ENCODE measurements at regions not wholly inside any gene's neighbourhood (a gene's known extent, or its start where the extent isn't known, plus 50 kb on each side); places are given as distances from the start of the nearest gene placed in this dataset.
"Not testable (repeated sequence)": the region's sequence is repeated elsewhere in the genome, so short reads cannot be mapped to it uniquely, and the experiment has no call there.

DNA sequence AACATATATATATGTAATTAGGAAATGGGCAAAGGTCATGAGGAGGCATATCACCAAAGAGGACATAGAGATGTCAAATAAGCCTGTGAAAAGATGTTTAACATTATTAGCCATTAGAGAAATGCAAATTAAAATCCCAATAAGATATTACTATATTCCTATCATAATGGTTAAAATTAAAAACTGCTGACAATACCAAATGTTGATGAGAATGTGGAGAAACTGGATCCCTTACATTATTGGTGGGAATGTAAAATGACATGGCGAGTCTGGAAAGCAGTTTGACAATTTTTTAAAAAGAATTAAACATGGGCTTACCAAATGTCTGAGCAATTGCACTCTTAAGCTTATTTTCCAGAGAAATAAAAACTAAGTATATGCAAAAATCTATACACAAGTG lies 1821.6 kb upstream of the C9orf72 start:
- DNase-seq (ENCODE audit: low spot score): no peak

DNA sequence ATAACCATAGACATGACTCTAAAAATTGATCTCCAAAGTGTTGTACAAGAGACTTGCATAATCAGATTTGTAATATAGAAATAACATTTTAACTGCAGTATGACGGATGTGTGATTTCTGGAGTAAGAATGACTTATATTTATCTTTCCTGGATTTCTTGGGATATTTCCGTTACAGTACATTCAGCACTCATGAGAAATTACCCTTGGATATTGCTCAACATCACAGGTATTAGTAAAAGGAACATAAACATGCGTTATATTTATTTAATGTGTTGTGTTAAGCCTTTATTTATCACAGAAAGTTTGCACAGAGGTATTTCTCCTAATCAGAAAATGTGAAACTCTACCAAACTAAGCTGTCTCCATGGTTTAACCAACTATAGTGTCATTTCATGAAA lies 1823.9 kb upstream of the C9orf72 start:
- DNase-seq (ENCODE audit: low spot score): no peak

DNA sequence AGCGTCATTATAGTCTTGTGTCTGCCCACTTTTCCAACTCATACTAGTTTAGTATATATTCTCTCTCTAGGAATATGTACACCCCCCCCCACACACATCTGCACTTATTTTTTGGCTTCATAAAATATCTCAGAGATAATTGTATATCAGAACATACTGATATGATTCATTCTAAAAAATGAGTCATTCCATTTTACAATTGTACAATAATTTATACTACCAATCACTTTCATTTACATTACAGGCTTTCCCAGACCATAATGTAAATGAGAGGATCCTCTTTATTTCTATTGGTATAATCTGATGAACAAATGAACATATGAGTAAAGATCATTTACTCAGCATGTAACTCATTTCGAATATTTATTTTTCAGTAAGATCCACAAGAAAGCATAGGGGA lies 1842.9 kb upstream of the C9orf72 start:
- DNase-seq (ENCODE audit: low spot score): no peak

DNA sequence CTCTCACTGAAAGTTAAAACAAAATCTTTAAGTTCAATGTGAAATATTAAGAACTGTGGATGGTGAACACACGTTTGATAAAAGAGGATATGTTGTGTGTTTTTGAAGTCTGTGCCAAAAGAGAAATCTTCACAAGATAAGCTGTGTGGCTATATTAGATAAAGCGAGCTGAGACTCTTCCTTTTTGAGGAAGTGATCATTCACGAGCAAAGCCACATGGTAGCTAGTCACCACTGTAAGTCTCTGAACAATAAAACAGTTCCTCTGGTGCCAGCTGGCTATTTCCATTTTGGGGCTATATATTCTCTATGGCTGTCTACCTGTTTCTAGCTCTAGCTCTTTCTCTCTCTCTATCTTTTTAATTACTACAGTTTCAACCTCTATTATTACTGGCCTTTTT lies 1849.2 kb upstream of the C9orf72 start:
- no peak for DNase-seq (ENCODE audit: low spot score)

DNA sequence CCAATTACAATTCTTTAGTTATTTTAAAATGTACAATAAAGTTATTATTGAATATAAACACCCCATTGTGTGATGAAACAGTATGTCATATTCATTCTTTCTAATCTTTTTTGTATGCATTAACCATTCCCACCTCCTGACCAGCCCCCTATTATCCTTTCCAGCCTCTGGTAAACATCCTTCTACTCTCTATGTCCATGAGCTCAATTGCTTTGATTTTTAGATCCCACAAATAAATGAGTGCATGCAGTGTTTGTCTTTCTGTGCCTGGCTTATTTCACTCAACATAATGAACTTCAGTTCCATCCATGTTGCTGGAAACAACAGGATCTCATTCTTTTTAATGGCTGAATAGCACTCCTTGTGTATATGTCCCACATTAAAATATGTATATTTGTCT lies 1858.9 kb upstream of the C9orf72 start:
- DNase-seq (ENCODE audit: low spot score): no peak

DNA sequence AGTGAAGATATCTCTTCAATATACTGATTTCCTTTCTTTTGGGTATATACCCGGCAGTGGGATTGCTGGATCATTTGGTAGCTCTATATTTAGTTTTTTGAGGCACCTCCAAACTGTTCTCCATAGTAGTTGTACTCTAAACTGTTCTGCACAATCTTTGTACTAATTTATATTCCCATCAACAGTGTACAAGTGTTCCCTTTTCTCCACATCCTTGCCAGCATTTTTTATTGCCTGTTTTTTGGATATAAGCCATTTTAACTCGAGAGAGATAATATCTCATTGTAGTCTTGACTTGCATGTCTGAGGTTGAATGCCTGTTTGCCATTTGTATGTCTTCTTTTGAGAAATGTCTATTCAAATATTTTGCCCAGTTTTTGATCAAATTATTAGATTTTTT lies 1859.4 kb upstream of the C9orf72 start:
- DNase-seq (ENCODE audit: low spot score): not testable (repeated sequence)

DNA sequence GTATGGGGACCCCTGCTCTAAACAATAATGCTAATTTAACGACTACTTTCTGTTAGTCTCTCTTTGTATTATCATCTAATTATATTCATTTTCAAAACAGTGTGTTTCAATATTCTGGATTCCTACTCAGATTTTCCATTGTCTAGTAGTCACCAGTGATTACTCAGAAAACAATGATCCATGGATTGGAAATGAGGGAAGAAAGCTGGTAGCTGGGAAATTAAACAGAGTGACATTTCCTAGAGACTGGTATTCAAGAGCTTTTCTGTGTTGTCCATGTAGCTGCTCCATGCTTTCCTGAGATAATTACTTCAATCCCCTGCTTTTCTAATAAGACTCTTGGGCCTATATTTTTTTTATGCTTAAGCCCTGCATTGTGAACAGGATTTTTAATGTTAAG lies 1862.1 kb upstream of the C9orf72 start:
- DNase-seq (ENCODE audit: low spot score): no peak

DNA sequence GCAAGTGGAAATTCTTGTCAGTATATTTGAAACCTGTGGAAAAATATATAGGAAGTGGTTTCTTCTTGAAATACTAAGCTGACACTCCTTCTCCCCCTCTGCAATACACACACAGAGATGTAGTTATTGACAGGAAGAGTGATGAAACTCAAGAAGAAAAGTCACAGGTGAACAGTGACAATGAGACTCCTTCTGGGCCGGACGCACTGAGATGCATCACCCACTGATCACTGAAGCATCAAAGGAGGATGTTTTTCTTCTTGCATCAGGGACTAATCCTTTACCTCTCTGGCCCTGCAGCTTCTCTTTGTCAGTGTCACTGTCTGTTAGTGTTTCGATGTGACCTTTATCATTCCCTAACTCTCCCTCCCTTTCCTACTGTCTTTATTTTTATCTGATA lies 1864.2 kb upstream of the C9orf72 start:
- DNase-seq (ENCODE audit: low spot score): no peak

DNA sequence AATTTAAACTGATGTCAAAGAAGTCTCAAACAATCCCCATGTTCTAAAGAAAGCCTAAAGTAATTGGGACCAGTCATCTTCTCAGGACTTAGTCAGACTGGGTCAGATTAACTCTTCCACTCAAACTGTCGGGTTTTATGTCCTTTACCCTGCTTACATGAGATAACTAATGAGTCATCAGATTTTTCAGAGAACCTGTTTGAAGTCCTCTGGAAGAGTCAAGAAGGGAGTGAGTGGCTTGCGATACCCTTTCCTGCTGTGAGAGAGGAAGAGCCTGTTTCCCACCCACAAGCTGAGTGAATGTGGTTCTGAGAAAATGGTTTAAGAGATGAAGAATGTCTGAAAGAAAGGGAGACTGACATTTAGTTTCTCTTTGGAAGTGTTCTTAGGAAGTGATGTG lies 1866.7 kb upstream of the C9orf72 start:
- no peak for DNase-seq (ENCODE audit: low spot score)

DNA sequence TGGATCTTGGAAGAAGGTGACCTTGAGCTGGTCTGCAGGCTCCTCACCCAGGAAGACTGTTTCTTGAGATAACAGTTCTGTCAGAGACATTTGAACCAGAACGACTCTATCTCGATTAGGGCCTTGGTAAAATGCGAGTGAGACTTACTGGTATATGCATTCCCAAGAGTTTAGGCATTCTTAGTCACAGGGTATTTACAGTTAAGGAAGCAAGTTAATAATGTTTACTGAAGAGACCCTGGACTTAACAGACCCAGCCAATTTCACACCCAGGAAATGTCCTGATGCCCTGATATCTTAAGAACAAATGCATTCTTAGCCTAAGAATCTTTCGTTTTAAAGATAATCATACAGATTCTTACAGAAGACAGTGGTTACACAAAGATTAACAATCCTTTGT lies 1867.2 kb upstream of the C9orf72 start:
- DNase-seq (ENCODE audit: low spot score): no peak

DNA sequence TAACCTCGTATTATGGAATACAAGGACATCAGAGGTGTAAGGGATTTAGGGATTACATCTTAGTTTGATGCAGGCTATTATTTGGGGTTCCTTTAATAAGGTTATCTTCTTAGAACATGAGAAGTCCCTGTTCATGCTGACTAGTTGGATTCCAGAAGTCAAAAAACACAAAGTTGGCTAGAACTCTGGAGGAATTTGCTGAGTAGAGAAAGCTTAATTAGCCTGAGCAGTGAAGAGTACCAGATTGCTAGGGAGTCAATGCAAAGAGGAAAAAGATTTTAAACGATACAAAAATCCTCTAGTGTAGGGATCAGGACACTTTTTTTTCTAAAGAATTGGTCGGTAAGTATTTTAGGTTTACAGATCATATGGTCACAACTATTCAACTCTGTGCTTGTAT lies 1872.5 kb upstream of the C9orf72 start:
- no peak for DNase-seq (ENCODE audit: low spot score)

DNA sequence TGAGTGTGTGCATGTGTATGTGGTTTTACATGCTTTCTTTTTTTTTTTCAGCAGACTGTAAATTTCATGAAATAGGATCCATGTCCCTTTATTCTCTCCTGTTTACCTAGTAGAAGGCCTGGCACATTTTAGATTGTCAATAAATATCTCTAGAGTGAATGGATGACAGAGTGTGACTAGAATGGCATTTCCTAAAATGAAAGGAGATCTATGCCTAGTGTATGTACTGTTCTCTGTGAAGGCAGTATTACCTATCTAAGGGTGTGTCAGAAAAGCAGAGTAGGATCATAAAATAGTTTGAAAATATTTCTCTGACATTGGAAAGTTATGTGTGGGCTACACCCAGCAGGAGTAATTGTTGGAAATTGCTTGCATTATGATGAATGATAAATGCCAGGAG lies 1876.0 kb upstream of the C9orf72 start:
- no peak for DNase-seq (ENCODE audit: low spot score)

DNA sequence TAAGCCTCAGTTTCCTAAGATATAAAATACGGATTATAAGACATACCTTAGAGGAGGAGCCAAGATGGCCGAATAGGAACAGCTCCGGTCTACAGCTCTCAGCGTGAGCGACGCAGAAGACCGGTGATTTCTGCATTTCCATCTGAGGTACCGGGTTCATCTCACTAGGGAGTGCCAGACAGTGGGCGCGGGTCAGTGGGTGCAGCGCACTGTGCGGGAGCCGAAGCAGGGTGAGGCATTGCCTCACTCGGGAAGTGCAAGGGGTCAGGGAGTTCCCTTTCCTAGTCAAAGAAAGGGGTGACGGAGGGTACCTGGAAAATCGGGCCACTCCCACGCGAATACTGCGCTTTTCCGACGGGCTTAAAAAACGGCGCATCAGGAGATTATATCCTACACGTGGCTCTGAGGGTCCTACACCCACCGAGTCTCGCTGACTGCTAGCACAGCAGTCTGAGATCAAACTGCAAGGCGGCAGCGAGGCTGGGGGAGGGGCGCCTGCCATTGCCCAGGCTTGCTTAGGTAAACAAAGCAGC lies 1877.1 kb upstream of the C9orf72 start:
- not testable (repeated sequence) for DNase-seq (ENCODE audit: low spot score)

DNA sequence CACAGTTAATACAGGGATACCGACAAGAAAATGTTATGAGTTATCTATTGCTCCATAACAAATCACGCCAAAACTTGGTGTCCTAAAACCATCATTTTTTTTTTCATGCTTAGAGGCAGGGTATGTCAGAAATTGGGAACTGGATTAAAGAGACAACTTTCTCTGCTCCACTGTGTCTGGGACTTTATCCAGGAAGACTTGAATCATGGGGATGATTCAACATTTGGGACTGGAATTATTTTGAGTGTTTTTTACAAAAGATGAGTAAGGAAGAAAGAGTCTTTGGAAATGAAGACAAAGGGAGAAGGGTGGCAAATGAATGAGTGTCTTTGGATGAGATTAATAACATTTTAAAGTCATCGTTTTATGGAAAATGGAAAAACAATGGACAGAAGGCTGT lies 1883.7 kb upstream of the C9orf72 start:
- DNase-seq (ENCODE audit: low spot score): no peak

DNA sequence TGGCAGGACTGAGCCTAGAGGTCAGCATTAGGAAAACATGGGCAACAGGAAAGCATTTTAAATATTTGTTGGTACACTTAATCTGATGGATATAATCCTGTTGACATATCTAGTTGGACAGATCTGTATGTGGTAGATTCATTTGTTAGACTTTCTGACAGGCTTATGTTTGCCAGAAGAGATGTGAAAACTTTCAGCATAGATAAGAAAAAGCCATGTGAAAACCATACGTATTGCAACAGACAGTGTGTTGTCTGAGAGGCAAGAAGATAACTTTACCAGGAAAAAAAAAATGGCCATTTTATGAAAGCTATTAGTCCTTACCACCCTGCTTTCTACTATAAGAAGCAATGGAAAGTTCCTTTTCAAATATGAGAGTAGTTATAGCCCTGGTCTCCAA lies 1902.2 kb upstream of the C9orf72 start:
- no peak for DNase-seq (ENCODE audit: low spot score)

DNA sequence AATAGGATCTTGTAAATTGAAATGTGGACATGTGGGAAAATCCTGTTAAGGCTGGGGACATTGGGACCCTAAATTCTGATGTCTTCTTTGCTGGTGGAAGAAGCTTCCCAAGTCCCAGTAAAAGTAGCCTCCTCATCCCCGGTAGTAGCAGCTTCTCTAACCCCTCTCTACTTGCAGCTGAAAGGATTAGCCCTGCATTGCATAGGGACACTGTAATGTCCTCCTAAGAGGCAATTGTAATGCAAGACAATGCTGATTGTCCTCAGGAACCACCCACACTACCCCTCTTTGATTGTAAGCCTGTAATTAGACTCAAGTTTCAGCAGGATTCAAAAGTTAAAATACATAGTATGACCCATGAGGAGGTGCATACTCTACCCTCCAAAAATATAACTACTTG lies 1938.4 kb upstream of the C9orf72 start:
- no peak for DNase-seq (ENCODE audit: low spot score)

DNA sequence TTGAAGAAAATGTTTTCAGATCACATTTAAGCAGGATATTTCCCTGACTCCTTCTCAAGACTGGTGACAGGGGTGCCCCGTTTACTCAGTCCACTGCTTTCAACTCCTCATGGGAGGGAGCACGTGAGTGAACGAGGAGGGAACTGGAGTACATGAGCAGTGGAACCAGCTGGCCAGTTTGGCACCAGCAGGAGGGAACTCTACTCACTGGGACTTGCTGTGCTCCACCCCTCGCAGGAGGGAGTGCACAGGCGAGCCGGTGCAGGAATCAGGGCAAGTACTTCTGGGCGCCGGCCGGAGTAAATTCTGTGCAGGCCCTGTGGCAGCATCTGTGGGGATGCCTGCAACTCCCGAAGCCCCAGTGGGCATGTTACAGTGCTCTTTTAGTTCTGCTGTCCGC lies 1941.1 kb upstream of the C9orf72 start:
- no peak for DNase-seq (ENCODE audit: low spot score)

DNA sequence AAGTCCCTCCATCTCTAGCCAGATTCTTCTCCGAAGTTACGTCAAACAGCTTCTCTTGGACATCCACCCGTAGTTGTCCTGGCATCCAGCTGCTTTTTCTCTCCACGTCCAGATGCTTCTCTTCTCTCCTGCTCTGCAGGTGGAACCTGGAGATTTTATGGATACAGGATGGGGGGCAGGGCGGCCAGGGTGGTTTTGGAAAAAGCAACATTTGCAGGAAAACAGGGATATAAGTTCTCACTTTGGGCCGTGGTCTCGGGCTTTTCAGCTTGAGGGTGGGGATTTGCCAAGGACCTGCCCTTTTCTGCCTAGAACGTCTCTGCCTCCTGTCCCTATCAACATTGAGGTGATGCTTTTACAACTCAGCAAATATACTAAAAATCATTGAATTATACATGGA lies 1941.6 kb upstream of the C9orf72 start:
- no peak for DNase-seq (ENCODE audit: low spot score)

DNA sequence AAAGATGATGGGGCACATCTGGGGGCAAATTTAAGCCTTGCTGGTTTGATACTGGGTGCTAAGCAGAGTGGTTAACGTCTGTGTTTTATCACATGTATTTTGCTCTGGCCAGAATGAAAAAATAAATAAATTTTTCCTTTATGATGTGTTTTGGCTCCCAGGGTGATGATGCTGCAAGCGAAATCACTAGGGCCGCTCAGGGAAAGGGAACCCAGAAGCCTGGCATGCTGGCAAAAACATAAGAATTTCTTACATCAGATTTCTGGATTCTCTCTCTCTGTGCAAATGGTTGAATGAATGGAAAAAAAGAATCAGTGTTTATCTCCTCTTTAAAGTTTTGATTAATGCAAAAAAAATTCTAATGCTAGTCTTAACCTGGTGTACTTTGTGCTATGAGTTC lies 1975.2 kb upstream of the C9orf72 start:
- DNase-seq (ENCODE audit: low spot score): no peak

DNA sequence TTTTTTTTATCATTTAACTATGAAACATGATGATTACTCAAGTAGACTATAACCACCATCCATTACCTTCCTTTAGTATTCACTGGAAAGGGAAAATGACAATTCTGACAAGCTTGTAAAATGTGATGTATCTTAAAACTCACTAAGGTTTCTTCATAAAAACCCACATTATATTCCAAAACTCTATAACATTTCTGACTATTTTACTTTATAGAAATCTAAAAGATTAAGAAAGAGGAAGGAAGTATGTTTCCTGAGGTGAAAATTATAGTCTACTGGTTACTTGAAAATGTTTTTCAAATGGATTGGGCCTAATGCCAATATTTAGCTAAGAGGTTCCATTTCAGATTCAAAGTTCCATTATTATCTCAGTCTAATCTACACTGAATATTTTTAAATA lies 1982.2 kb upstream of the C9orf72 start:
- DNase-seq (ENCODE audit: low spot score): no peak

DNA sequence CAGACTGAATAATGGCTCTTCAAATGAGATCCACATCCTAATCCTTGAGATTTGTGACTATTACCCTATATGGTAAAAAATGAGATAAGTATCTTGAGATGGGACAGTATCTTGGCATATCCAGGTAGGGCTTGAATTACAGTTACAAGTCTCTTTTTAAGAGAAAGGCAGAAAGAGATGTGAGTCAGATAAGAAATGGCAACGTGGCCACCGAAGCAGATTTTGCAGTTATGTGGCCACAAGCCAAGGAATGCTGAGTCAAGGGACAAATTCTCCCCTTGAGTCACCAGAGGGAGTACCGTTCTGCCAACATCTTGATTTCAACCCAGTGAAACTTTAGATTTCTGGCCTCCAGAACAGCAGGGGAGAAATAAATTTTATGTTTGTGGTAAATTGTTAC lies 1983.0 kb upstream of the C9orf72 start:
- no peak for DNase-seq (ENCODE audit: low spot score)

DNA sequence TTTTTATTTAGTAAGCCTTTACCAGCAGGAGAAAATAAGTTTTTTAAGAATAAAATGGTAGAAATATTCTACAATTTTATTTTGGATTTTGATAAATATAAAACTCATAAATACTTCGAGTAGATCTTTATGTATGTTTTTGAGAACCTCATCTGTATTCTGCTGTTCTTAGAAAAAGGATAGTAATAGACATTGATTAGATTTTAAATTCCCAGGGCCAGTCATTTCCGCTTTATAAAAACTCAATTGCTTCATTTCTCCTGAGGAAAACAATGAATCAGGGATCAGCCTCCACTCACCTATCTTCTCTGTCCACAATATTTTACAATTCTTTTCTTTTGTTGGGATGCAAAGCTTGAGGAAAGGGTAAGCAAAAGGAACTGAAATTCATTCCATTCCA lies 1983.5 kb upstream of the C9orf72 start:
- DNase-seq (ENCODE audit: low spot score): no peak

DNA sequence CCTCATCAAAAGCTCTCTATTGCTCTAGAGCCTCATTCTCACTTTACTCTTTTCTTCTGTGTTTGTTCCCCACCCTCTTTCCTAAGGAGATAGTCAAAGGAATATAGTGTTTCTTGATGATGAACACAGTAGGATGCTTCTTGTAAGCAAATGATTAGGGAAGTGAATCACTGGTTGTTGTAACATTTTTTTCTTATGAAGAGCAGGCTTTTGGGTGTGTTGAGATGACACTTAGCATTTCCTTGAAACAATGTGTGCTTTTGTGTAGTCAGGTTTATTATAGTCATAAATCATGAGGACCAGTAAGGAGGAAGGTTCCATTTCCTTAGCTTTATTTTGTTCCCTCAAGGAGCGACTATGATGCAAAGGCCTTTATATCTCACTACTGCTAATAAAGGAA lies 1991.3 kb upstream of the C9orf72 start:
- DNase-seq (ENCODE audit: low spot score): no peak

DNA sequence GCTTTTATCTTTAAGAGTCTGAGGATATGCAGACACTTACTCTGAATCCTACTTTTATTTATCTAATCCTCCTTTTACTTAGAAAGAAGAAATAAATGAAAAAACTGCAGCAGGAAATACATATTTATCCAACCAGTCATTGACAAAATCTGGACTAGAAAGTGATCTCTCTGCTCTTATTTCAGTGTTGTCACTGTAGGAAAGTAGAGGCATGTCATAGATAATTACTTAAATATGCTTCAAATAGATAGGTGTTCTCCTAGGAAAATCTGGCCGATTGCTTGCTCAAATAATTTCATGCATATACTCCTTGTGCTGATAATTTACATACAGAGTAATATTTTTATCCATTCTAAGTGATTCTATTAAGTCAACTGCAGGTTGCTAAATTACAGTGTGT lies 2001.9 kb upstream of the C9orf72 start:
- DNase-seq (ENCODE audit: low spot score): no peak

DNA sequence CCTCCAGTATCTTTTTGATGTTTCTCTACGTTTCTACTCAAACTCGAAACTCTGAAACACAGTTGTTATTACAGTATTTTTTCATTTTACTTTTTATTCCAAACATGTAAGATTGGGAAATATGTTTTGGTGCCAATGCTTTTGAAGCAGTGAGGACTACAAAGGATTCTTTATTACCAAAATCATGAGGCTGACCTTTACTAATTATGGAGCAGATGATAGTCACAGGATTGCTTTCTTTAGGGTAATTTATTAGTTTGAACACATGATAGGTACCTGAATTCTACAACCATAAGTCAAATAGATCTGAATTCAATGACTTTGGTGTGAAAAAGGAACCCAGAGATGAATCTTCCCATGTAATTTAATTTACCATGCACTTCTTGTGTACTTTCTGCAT lies 2015.1 kb upstream of the C9orf72 start:
- DNase-seq (ENCODE audit: low spot score): no peak

Data from HuH-7.5 (cell line).